GM21825 (cell line): ENCODE measurements at regions not wholly inside any gene's neighbourhood (a gene's known extent, or its start where the extent isn't known, plus 50 kb on each side); places are given as distances from the start of the nearest gene placed in this dataset.
"Not testable (repeated sequence)": the region's sequence is repeated elsewhere in the genome, so short reads cannot be mapped to it uniquely, and the experiment has no call there.

Source experiments
- ATAC-seq: cut with Tn5 transposase; IDR thresholded peaks from one replicate; pipeline ENCODE4 v1.9.1; 2021; ENCODE audit warnings: mild to moderate bottlenecking, moderate library complexity; ENCODE audit not compliant: unreplicated experiment

GRCh38 chr6:119686644-119687043, 337.1 kb upstream of the MAN1A1 start:
- ATAC-seq = no peak

GRCh38 chr6:119686240-119686639, 336.7 kb upstream of the MAN1A1 start:
- no peak for ATAC-seq

- no peak for ATAC-seq
Measured at GRCh38 chr6:119683671-119684070, 334.1 kb upstream of the MAN1A1 start.

- ATAC-seq = no peak
Measured at GRCh38 chr6:119683031-119683430, 333.5 kb upstream of the MAN1A1 start.

GRCh38 chr6:119678961-119679360, 329.4 kb upstream of the MAN1A1 start:
- no peak for ATAC-seq

GRCh38 chr6:119677384-119677783, 327.8 kb upstream of the MAN1A1 start:
- no peak for ATAC-seq

- no peak for ATAC-seq
Measured at GRCh38 chr6:119676961-119677360, 327.4 kb upstream of the MAN1A1 start.

- no peak for ATAC-seq
Measured at GRCh38 chr6:119676230-119676629, 326.7 kb upstream of the MAN1A1 start.

- no peak for ATAC-seq
Measured at GRCh38 chr6:119673741-119674140, 324.2 kb upstream of the MAN1A1 start.

GRCh38 chr6:119672725-119673124, 323.2 kb upstream of the MAN1A1 start:
- ATAC-seq = no peak

- ATAC-seq = no peak
Measured at GRCh38 chr6:119671105-119671504, 321.5 kb upstream of the MAN1A1 start.

GRCh38 chr6:119669221-119669620, 319.7 kb upstream of the MAN1A1 start:
- no peak for ATAC-seq

- not testable (repeated sequence) for ATAC-seq
Measured at GRCh38 chr6:119665432-119665831, 315.9 kb upstream of the MAN1A1 start.

GRCh38 chr6:119661628-119662027, 312.1 kb upstream of the MAN1A1 start:
- no peak for ATAC-seq

GRCh38 chr6:119661078-119661477, 311.5 kb upstream of the MAN1A1 start:
- no peak for ATAC-seq

- ATAC-seq = no peak
Measured at GRCh38 chr6:119658917-119659316, 309.4 kb upstream of the MAN1A1 start.

GRCh38 chr6:119655124-119655523, 305.6 kb upstream of the MAN1A1 start:
- ATAC-seq = no peak

GRCh38 chr6:119653329-119653728, 303.8 kb upstream of the MAN1A1 start:
- no peak for ATAC-seq

- no peak for ATAC-seq
Measured at GRCh38 chr6:119649531-119649930, 300.0 kb upstream of the MAN1A1 start.

- ATAC-seq = no peak
Measured at GRCh38 chr6:119647309-119647708, 297.7 kb upstream of the MAN1A1 start.

GRCh38 chr6:119643876-119644275, 294.3 kb upstream of the MAN1A1 start:
- no peak for ATAC-seq

- no peak for ATAC-seq
Measured at GRCh38 chr6:119637768-119638167, 288.2 kb upstream of the MAN1A1 start.

- ATAC-seq = no peak
Measured at GRCh38 chr6:119636060-119636459, 286.5 kb upstream of the MAN1A1 start.

- ATAC-seq = no peak
Measured at GRCh38 chr6:119633461-119633860, 283.9 kb upstream of the MAN1A1 start.
